Ovary (tissue), 3 donors: ENCODE measurements at regions not wholly inside any gene's neighbourhood (a gene's known extent, or its start where the extent isn't known, plus 50 kb on each side); places are given as distances from the start of the nearest gene placed in this dataset.

Source experiments
- EP300 ChIP-seq: sonication (generic); formaldehyde crosslinking; IDR thresholded peaks from one replicate; pipeline ENCODE4 v1.6.1; 2017; ENCODE audit warnings: antibody characterized with exemption
- POLR2A ChIP-seq: fragments of 450-650 bp; IDR thresholded peaks from one replicate; pipeline ENCODE4 v1.6.1; 2017; ENCODE audit warnings: antibody characterized with exemption, mild to moderate bottlenecking, moderate library complexity
- TF ChIP-seq, protein P1 (sequence below), 3 donors: fragments of 450-650 bp in 2 of 3; fragments of 200-600 bp in 1 of 3; IDR thresholded peaks; one replicate each; pipeline versions ENCODE4 v1.5.1 to v1.8.0; 2016 to 2022; ENCODE audit warnings: antibody characterized with exemption in 3 of 3, mild to moderate bottlenecking in 1 of 3
- donor health status: DM: no; HTN: no; CAD: no.

DNA sequence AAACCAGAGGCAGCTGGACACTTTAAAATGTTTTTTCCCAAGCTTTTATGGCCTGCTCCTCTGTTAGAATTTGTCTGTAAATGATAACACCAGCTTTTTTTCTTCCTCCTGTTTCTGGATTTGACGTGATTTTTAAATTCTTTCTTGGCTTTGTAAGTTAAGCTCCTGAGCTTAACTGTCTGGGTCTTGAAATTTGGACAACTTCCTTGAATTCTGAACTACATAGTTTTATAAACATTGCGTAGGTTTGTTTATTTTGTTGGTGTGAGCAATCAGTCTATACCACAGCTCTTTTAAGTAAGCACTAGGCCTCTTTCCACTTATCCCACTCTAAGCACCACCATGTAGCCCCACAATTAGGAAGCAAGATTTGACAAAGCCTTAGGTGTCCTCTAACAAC is 144.4 kb upstream of the GUCY1A1 start:
- TF ChIP-seq, protein P1, sequence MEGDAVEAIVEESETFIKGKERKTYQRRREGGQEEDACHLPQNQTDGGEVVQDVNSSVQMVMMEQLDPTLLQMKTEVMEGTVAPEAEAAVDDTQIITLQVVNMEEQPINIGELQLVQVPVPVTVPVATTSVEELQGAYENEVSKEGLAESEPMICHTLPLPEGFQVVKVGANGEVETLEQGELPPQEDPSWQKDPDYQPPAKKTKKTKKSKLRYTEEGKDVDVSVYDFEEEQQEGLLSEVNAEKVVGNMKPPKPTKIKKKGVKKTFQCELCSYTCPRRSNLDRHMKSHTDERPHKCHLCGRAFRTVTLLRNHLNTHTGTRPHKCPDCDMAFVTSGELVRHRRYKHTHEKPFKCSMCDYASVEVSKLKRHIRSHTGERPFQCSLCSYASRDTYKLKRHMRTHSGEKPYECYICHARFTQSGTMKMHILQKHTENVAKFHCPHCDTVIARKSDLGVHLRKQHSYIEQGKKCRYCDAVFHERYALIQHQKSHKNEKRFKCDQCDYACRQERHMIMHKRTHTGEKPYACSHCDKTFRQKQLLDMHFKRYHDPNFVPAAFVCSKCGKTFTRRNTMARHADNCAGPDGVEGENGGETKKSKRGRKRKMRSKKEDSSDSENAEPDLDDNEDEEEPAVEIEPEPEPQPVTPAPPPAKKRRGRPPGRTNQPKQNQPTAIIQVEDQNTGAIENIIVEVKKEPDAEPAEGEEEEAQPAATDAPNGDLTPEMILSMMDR (IDR thresholded peaks at IDR 0.05) = no peak
- no peak for TF ChIP-seq POLR2A
- no peak for TF ChIP-seq EP300
